DND-41 (cell line): ENCODE measurements at regions not wholly inside any gene's neighbourhood (a gene's known extent, or its start where the extent isn't known, plus 50 kb on each side); places are given as distances from the start of the nearest gene placed in this dataset.

Experiments
- ATAC-seq: fragments of 200-7000 bp; cut with Tn5 transposase; 3 replicates; pipeline ENCODE4 v1.9.1; 2021; ENCODE audit warnings: low read depth; ENCODE audit not compliant: insufficient read depth
- DNase-seq: peaks from one replicate; pipeline ENCODE4 v3.0.0-alpha.2; 2020
- H2AFZ ChIP-seq: 2 replicates; pipeline ENCODE4 v1.6.0; 2012; ENCODE audit warnings: low read depth, low read length
- H3K27ac ChIP-seq: 2 replicates; pipeline ENCODE4 v1.5.1; 2012; ENCODE audit warnings: low read length, inconsistent platforms
- H3K27me3 ChIP-seq: fragments of 200-600 bp; sonication (generic); 2 replicates; pipeline ENCODE4 v1.6.0; 2012; ENCODE audit warnings: low read length, mild to moderate bottlenecking, inconsistent platforms; ENCODE audit not compliant: insufficient read depth, poor library complexity
- H3K36me3 ChIP-seq: 2 replicates; pipeline ENCODE4 v1.5.1; 2012; ENCODE audit warnings: low read length, inconsistent platforms; ENCODE audit not compliant: insufficient read depth
- H3K4me1 ChIP-seq: 2 replicates; pipeline ENCODE4 v1.5.1; 2012; ENCODE audit warnings: mild to moderate bottlenecking, low read length; ENCODE audit not compliant: insufficient read depth
- H3K4me2 ChIP-seq: 2 replicates; pipeline ENCODE4 v1.6.0; 2012; ENCODE audit warnings: mild to moderate bottlenecking, moderate library complexity, low read length, inconsistent platforms; ENCODE audit not compliant: insufficient read depth
- H3K4me3 ChIP-seq, 2 experiments: fragments of 200-600 bp in 1 of 2; shearing (Covaris generic) in 1 of 2; 2 replicates each; pipeline ENCODE4 v1.5.1; 2012 to 2016; ENCODE audit warnings: inconsistent platforms in 2 of 2, low read length in 2 of 2, mild to moderate bottlenecking in 2 of 2, low read depth in 1 of 2, moderate library complexity in 1 of 2
- H3K79me2 ChIP-seq: 2 replicates; pipeline ENCODE4 v1.6.0; 2012; ENCODE audit warnings: low read length, inconsistent platforms; ENCODE audit not compliant: insufficient read depth
- H3K9ac ChIP-seq: 2 replicates; pipeline ENCODE4 v1.6.0; 2012; ENCODE audit warnings: low read depth, mild to moderate bottlenecking, inconsistent platforms, low read length, moderate library complexity
- H3K9me3 ChIP-seq: 2 replicates; pipeline ENCODE4 v1.5.1; 2012; ENCODE audit warnings: low read length, moderate library complexity, mild to moderate bottlenecking, inconsistent platforms; ENCODE audit not compliant: insufficient read depth, severe bottlenecking
- H4K20me1 ChIP-seq: 2 replicates; pipeline ENCODE4 v1.6.0; 2012; ENCODE audit warnings: low read length; ENCODE audit not compliant: insufficient read depth
- EZH2 ChIP-seq: IDR thresholded peaks from 3 replicates; pipeline ENCODE4 v1.6.1; 2012; ENCODE audit warnings: borderline replicate concordance, low read depth, mild to moderate bottlenecking, moderate library complexity, low read length, inconsistent platforms; ENCODE audit not compliant: severe bottlenecking
- TF ChIP-seq, protein P1 (sequence below): IDR thresholded peaks from 2 replicates; pipeline ENCODE4 v1.5.1; 2012; ENCODE audit warnings: borderline replicate concordance, low read length, moderate library complexity, mild to moderate bottlenecking; ENCODE audit not compliant: poor library complexity, severe bottlenecking; ENCODE audit errors: extremely low read depth

DNA sequence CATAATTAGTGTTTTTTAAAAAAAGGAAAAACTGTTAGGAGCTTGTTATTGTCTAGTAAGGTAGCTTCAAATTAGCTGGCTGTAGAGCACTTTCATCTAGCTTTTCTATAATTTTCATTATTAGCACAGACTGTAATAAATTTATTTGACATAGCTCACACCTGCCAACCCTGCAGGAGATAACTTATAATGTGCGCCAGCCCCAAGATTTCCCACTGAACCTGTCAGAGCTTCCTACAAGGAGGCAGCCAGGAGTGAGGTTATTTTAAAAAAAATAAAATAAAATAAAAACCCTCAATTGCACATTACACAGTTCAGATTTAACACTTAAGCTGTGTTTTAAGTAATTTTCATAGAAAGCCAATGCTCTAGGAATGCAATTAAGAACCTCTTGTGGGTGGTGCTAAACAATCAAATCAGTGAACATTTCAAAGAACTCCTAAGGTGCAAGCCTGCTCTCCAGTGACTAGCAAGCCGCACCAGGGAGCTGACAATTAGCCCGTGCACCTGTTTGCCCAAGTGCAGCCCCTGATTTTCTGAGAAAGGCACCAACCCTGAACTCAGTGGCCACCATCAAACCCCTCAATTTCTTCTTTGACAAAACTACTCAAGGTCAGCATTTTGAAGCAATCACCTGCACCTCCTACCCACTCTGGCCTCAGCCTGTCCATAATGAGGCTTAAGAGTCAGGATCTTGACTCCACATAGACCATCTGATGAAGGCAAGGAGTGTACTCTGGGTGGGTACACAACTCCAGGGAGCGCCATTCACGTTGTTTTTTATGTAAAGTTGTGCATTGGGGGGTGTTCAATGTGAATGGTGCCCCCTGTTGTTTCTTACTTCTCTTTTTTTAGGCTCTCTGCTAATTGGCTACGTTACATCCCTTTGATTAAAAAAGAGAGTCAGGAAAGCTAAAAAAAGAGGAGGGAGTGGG, 385.3 kb upstream of the WWC1 start:
- TF ChIP-seq, protein P1, sequence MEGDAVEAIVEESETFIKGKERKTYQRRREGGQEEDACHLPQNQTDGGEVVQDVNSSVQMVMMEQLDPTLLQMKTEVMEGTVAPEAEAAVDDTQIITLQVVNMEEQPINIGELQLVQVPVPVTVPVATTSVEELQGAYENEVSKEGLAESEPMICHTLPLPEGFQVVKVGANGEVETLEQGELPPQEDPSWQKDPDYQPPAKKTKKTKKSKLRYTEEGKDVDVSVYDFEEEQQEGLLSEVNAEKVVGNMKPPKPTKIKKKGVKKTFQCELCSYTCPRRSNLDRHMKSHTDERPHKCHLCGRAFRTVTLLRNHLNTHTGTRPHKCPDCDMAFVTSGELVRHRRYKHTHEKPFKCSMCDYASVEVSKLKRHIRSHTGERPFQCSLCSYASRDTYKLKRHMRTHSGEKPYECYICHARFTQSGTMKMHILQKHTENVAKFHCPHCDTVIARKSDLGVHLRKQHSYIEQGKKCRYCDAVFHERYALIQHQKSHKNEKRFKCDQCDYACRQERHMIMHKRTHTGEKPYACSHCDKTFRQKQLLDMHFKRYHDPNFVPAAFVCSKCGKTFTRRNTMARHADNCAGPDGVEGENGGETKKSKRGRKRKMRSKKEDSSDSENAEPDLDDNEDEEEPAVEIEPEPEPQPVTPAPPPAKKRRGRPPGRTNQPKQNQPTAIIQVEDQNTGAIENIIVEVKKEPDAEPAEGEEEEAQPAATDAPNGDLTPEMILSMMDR = no peak
- DNase-seq = no peak

DNA sequence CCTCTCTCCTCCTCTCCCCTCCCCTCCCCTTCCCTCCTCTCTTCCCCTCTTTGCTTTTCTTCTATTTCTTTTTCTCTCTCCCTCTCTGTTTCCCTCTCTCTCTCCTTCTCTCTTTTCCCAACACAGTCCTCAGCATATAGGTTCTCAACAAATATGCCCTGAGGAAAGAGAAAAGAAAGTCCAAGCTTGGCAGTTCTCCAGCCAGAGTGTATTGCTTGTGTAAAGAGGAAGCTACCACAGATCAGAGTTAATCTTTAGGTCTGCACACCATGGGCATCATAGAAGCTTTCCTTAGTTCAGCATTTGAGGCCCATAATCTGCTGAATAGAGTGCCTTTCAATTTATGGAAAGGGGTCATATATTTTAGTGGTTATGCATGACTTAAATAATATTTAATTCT, 382.8 kb upstream of the WWC1 start:
- Histone ChIP-seq H3K9ac (no peak overlapping the region), H3K4me2 (no peak overlapping the region), H3K4me1 (no peaks in the 10 kb centered on the region), H3K27me3 (no peaks in the 10 kb centered on the region), H3K9me3 (no peaks in the 10 kb centered on the region), H3K4me3 (no peak overlapping the region), H2AFZ (no peak overlapping the region), H3K79me2 (no peaks in the 10 kb centered on the region), H4K20me1 (no peaks in the 10 kb centered on the region), H3K27ac (no peak overlapping the region), H3K36me3 (no peaks in the 10 kb centered on the region)
- no peak for DNase-seq
- no peak for TF ChIP-seq EZH2
- TF ChIP-seq, protein P1 = no peak
- no peak for ATAC-seq

More for the DNA sequence above, 385.3 kb upstream of the WWC1 start:
- no peak overlapping the region for H3K9ac ChIP-seq
- H3K4me2 ChIP-seq = no peak overlapping the region
- no peaks in the 10 kb centered on the region for H3K36me3 ChIP-seq
- H3K4me3 ChIP-seq = no peak overlapping the region
- no peaks in the 10 kb centered on the region for H3K4me1 ChIP-seq
- no peak for ATAC-seq
- no peaks in the 10 kb centered on the region for H3K79me2 ChIP-seq
- H3K27me3 ChIP-seq = no peaks in the 10 kb centered on the region
- H3K27ac ChIP-seq = no peak overlapping the region
- H2AFZ ChIP-seq = no peak overlapping the region
- H4K20me1 ChIP-seq = no peaks in the 10 kb centered on the region
- H3K9me3 ChIP-seq = no peaks in the 10 kb centered on the region

DNA sequence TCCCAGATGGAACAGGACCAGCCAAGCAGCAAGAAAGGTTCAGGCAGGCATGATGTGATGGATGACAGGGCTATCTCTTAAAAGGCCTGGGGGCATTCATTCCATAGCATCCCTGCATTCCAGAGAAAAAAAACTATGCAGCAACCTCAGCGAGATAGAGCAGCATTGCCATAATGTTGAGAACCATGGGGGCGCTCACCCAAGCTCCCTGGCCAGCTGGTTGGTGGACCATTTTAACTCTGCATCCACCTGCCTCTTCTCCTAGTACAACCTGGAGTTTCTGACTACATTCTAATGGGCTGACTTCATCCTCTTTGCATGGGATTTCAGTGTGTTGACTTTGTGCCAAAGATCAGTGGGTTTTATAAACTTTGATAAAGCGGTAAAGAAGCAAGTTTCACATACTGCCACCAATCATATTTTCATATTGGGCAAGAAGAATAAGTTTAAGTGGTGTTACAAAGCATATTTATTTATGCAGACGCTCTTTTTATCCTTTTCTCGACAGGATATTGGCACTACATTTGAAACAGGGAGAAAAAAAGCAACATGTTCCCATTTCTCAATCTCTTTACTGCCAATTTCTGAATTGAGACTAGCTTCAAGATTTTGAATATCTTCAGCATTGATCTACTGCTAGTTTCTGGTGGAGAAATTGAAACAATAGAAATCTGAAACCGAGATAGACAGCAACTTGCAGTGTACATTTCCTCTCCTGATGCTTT, 378.3 kb upstream of the WWC1 start:
- ATAC-seq (no peak), DNase-seq (no peak)
- H3K79me2 ChIP-seq = no peaks in the 10 kb centered on the region
- H3K9me3 ChIP-seq = no peaks in the 10 kb centered on the region
- no peak for TF ChIP-seq EZH2
- TF ChIP-seq, protein P1 = no peak
- no peak overlapping the region for H3K4me2 ChIP-seq
- H4K20me1 ChIP-seq = no peaks in the 10 kb centered on the region
- no peaks in the 10 kb centered on the region for H3K4me1 ChIP-seq
- H3K9ac ChIP-seq = no peak overlapping the region
- no peaks in the 10 kb centered on the region for H3K27me3 ChIP-seq
- H2AFZ ChIP-seq = no peak overlapping the region
- H3K4me3 ChIP-seq = no peak overlapping the region
- no peaks in the 10 kb centered on the region for H3K36me3 ChIP-seq
- no peak overlapping the region for H3K27ac ChIP-seq
